ENCODE measurements at regions not wholly inside any gene's neighbourhood (a gene's known extent, or its start where the extent isn't known, plus 50 kb on each side); places are given as distances from the start of the nearest gene placed in this dataset.

DNA sequence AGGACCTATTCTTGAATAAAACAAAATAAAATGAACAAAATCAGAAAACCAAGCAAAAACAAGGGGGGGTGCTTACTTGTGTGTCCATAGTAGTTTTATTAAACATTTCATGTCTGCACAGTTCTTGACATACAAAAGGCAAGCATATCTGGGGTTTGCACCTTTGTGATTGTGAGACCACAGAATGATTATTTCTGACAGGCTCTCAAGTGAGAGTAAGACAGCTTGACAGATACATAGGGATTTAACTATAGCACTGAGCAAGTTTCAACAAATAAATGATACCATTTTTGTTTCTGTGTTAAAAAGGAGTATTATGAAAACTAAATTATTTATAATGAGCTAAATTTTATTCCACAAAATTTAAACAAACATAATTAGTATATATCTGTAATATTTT, 712.0 kb upstream of the PCDH10 start:
- TF ChIP-seq YY1 (IDR thresholded peaks at IDR 0.05; ENCODE audit: extremely low read depth, insufficient replicate concordance, low read depth, low read length) = no peak
- TF ChIP-seq POLR2AphosphoS5 (IDR thresholded peaks at IDR 0.05; ENCODE audit: low read depth, low read length) = no peak
- TF ChIP-seq, protein P1, sequence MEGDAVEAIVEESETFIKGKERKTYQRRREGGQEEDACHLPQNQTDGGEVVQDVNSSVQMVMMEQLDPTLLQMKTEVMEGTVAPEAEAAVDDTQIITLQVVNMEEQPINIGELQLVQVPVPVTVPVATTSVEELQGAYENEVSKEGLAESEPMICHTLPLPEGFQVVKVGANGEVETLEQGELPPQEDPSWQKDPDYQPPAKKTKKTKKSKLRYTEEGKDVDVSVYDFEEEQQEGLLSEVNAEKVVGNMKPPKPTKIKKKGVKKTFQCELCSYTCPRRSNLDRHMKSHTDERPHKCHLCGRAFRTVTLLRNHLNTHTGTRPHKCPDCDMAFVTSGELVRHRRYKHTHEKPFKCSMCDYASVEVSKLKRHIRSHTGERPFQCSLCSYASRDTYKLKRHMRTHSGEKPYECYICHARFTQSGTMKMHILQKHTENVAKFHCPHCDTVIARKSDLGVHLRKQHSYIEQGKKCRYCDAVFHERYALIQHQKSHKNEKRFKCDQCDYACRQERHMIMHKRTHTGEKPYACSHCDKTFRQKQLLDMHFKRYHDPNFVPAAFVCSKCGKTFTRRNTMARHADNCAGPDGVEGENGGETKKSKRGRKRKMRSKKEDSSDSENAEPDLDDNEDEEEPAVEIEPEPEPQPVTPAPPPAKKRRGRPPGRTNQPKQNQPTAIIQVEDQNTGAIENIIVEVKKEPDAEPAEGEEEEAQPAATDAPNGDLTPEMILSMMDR (IDR thresholded peaks at IDR 0.05 in 2 of 3, conservative IDR thresholded peaks at IDR 0.05 in 1 of 3; ENCODE audit: borderline replicate concordance in 1 of 3, insufficient read depth in 1 of 3, low read depth in 2 of 3, low read length in 2 of 3) = no peak
- no peak for TF ChIP-seq RAD21 (IDR thresholded peaks at IDR 0.05; ENCODE audit: low read depth)
- TF ChIP-seq EGR1 (IDR thresholded peaks at IDR 0.05; ENCODE audit: low read depth) = no peak
- no peak for TF ChIP-seq SIN3A (IDR thresholded peaks at IDR 0.05; ENCODE audit: low read depth)
- TF ChIP-seq EZH2phosphoT487 (IDR thresholded peaks at IDR 0.05; ENCODE audit: borderline replicate concordance) = no peak
- TF ChIP-seq REST (IDR thresholded peaks at IDR 0.05; ENCODE audit: low read depth) = no peak
- no peak for TF ChIP-seq POLR2A (IDR thresholded peaks at IDR 0.05; ENCODE audit: borderline replicate concordance, extremely low read depth, insufficient read depth, insufficient read length)
